ENCODE measurements at regions not wholly inside any gene's neighbourhood (a gene's known extent, or its start where the extent isn't known, plus 50 kb on each side); places are given as distances from the start of the nearest gene placed in this dataset. TPM values are rescaled to one million over a fixed set of nuclear protein-coding genes. Genes with fewer than 3 reads are reported as not detected.

- Histone ChIP-seq H3K4me3 (no peak overlapping the region), H3K27me3 (ENCODE audit: low read depth) (no peaks in the 10 kb centered on the region), H3K27ac (replicated peaks) (no peak overlapping the region), H3K36me3 (no peaks in the 10 kb centered on the region), H3K9me3 (replicated peaks) (no peaks in the 10 kb centered on the region), H3K4me1 (no peaks in the 10 kb centered on the region)
- DNase-seq, result no peak
- no peak for TF ChIP-seq CTCF (IDR thresholded peaks at IDR 0.05; ENCODE audit: borderline replicate concordance)
- intact Hi-C loops (cut with micrococcal nuclease), result no loop called here
Measured at GRCh38 chr2:225738735-225739134, 339.2 kb downstream of the NYAP2 start.

GRCh38 chr2:225737556-225737955 is 338.0 kb downstream of the NYAP2 start:
- no peak for DNase-seq
- Histone ChIP-seq H3K4me1 (no peaks in the 10 kb centered on the region), H3K27ac (replicated peaks) (no peak overlapping the region), H3K9me3 (replicated peaks) (no peaks in the 10 kb centered on the region), H3K36me3 (no peaks in the 10 kb centered on the region), H3K27me3 (ENCODE audit: low read depth) (no peaks in the 10 kb centered on the region), H3K4me3 (no peak overlapping the region)
- TF ChIP-seq CTCF (IDR thresholded peaks at IDR 0.05; ENCODE audit: borderline replicate concordance), result no peak
- intact Hi-C loops (cut with micrococcal nuclease), result no loop called here

GRCh38 chr2:225735844-225736243 is 336.3 kb downstream of the NYAP2 start:
- TF ChIP-seq CTCF (IDR thresholded peaks at IDR 0.05; ENCODE audit: borderline replicate concordance), result no peak
- Histone ChIP-seq H3K27ac (replicated peaks) (no peak overlapping the region), H3K9me3 (replicated peaks) (no peaks in the 10 kb centered on the region), H3K27me3 (ENCODE audit: low read depth) (no peaks in the 10 kb centered on the region), H3K4me1 (no peaks in the 10 kb centered on the region), H3K4me3 (no peak overlapping the region), H3K36me3 (no peaks in the 10 kb centered on the region)
- intact Hi-C loops (cut with micrococcal nuclease), result no loop called here
- DNase-seq, result no peak

- intact Hi-C loops (cut with micrococcal nuclease), result no loop called here
Measured at GRCh38 chr2:225725726-225726125, 326.2 kb downstream of the NYAP2 start.

More at GRCh38 chr2:225725726-225726125, 326.2 kb downstream of the NYAP2 start:
- Histone ChIP-seq H3K4me3 (no peak overlapping the region), H3K36me3 (no peaks in the 10 kb centered on the region), H3K27me3 (ENCODE audit: low read depth) (no peaks in the 10 kb centered on the region), H3K4me1 (no peaks in the 10 kb centered on the region), H3K9me3 (replicated peaks) (peaks cover 3% of the 10 kb centered on the region), H3K27ac (replicated peaks) (no peak overlapping the region)
- no peak for DNase-seq
- no peak for TF ChIP-seq CTCF (IDR thresholded peaks at IDR 0.05; ENCODE audit: borderline replicate concordance)

Small RNAs in the stretch of these regions (microRNA-seq; reads per million reads assigned to microRNA genes)
- not detected for gene MIR5702

Data from left ventricle myocardium inferior (tissue), 1 donor.